GM10266 (cell line): ENCODE measurements at regions not wholly inside any gene's neighbourhood (a gene's known extent, or its start where the extent isn't known, plus 50 kb on each side); places are given as distances from the start of the nearest gene placed in this dataset.

Source experiments
- DNase-seq: peaks from one replicate; pipeline ENCODE4 v3.0.0; 2012; ENCODE audit errors: extremely low spot score
- CTCF ChIP-seq: IDR thresholded peaks from 2 replicates; pipeline ENCODE4 v1.5.1; 2012; ENCODE audit warnings: mild to moderate bottlenecking, low read depth; ENCODE audit not compliant: control insufficient read depth, insufficient read depth; ENCODE audit errors: missing control alignments

GRCh38 chr3:23072693-23073092, 130.4 kb upstream of the UBE2E2 start:
- no peak for DNase-seq
- no peak for TF ChIP-seq CTCF

GRCh38 chr3:23073724-23074305, 129.3 kb upstream of the UBE2E2 start:
- TF ChIP-seq CTCF: no peak
- DNase-seq: no peak

- no peak for DNase-seq
- no peak for TF ChIP-seq CTCF
These were observed 127.6 kb upstream of the UBE2E2 start for GRCh38 chr3:23075496-23075895.

- no peak for DNase-seq
- no peak for TF ChIP-seq CTCF
These were observed 126.7 kb upstream of the UBE2E2 start for GRCh38 chr3:23076437-23076836.

GRCh38 chr3:23077126-23077525, 126.0 kb upstream of the UBE2E2 start:
- TF ChIP-seq CTCF: no peak
- no peak for DNase-seq

GRCh38 chr3:23078735-23079134, 124.4 kb upstream of the UBE2E2 start:
- no peak for TF ChIP-seq CTCF
- no peak for DNase-seq

- TF ChIP-seq CTCF: no peak
- DNase-seq: no peak
These were observed 123.2 kb upstream of the UBE2E2 start for GRCh38 chr3:23079976-23080375.
